Dermis blood vessel endothelial cell (primary cell): ENCODE measurements at regions not wholly inside any gene's neighbourhood (a gene's known extent, or its start where the extent isn't known, plus 50 kb on each side); places are given as distances from the start of the nearest gene placed in this dataset.
"Not testable (repeated sequence)": the region's sequence is repeated elsewhere in the genome, so short reads cannot be mapped to it uniquely, and the experiment has no call there.

Experiments used
- DNase-seq: peaks from one replicate; pipeline ENCODE4 v3.0.0; 2010

GRCh38 chr4:131137196-131137595, 2011.9 kb upstream of the PCDH10 start:
- DNase-seq = no peak

DNA sequence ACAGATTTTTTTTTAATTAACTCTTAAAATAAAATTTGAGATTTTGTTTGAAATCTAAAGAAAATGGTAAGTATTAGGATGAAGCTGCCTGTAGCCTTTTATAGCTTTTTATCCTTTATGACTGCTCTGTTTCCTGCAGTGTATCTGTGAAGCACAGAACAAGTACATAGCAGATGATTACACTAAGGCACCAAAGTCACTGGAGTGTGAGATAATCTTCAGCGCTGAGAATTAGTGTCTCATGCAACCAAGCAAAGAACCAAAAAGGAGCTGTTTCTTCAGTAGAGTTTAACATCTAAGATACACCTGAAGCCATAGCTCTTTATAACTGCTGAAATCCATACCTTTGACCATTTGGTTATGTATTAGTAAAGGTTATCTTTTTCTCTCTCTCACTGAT, 1989.8 kb upstream of the PCDH10 start:
- DNase-seq = no peak

DNA sequence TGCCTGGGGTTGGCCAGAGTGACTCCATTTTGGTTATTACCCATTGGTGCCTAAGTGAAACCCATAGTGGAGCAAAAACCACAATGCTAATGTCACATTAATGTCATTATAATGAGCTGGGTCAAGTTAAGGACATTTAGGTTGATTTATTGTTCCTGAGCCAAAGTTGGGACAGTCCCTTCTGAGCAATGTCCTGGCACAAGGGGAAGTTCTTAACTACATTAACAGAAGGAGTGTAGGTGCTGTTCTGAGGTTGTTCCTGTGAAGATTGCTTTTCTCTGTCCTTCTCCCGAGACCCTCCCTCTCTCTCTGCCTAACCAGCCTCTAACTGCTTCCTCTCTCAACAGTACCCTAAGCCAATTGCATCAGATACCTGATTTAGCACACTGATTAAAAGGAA, 1956.8 kb upstream of the PCDH10 start:
- no peak for DNase-seq

GRCh38 chr4:131207589-131207988, 1941.5 kb upstream of the PCDH10 start:
- DNase-seq = no peak

DNA sequence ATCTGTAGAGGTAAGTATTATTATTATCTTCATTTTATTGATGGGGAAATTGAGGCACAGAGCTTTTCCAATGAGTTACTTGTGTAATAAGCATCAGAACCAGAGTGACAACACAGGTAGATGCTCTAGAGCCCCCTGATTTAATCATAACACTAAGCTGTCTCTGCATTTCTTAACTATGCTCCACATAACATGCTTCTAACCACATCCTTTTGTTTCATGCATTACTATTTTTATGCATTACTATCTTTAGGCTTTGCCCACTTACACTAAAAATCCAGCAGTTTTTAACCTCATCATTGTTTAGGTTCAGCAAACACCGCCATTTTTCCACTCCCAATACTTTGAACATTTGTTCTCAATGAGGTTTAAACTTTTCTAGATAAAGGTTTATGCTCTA, 1900.8 kb upstream of the PCDH10 start:
- no peak for DNase-seq

- DNase-seq = no peak
Observed at GRCh38 chr4:131251321-131251720, 1897.8 kb upstream of the PCDH10 start.

GRCh38 chr4:131257241-131257640, 1891.9 kb upstream of the PCDH10 start:
- DNase-seq = no peak

- no peak for DNase-seq
Observed at GRCh38 chr4:131258361-131258760, 1890.7 kb upstream of the PCDH10 start.

DNA sequence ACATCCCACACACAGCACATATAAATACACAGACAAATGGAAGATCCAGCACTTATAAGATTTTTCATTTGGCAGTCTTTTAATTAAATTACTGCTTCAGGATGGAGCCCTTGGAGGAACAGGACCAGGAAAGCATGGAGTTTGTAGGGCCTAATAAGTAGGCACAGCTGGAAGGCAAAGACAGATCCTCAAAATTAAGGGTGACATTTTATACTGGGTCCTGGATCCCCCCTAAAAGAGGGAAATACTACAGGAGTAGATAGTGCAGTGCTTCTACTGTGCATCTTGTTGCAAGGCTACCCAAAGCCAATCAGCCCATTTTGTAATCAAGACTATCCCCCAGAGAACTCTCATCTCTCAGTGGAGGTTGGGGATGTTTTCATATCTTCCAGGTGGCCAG, 1860.7 kb upstream of the PCDH10 start:
- DNase-seq = no peak

DNA sequence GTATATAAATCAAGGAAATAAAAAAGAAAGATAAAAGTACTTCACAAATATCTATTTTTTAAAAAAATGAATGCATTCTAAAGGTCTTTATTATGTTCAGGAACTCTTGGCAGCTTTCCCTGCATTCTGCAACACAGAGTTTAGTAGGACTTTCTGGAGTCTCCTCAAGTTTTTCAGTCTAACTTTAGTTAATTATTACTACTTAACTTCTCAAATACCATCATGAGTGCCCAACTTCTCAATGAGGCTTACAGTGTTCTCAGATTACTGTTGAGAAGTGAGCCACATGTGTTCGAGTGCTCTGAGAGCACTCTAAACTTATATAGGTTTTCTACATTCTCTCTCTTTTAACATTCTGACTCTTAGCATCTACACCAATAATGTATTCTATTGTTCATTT, 1852.9 kb upstream of the PCDH10 start:
- DNase-seq = no peak

GRCh38 chr4:131302108-131302507, 1847.0 kb upstream of the PCDH10 start:
- no peak for DNase-seq

DNA sequence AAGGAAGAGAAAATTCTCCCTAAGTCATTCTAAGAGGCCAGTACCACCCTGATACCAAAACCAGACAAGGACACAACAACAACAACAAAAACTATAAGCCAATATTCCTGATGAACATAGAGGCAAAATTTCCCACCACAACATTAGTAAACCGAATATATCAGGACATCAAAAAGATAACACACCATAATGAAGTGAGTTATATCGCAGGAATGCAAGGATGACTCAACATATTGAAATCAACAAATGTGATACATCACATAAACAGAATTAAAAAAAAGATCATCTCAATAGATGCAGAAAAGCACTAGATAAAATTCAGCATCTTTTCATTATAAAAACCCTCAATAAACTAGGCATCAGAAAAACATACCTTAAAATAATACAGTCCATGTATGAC, 1844.4 kb upstream of the PCDH10 start:
- DNase-seq = no peak

DNA sequence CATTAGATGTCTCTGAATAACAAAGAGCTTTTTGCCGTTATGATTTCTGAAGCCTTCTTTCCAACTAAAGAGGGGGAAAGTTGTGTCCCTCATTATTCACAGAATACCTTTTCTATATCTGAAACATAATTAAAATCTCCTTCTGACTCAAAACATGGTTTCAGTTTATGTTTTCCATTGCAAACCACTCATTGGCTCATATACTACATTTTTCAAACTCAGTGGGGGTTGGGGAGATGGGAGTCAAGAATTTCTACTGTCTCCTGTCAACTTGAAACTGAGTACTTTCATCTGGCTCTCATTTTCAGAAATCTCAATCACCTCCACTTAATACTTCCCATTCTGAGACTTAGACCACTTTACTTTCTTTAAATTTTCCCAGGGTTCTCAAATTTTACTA, 1839.5 kb upstream of the PCDH10 start:
- no peak for DNase-seq

DNA sequence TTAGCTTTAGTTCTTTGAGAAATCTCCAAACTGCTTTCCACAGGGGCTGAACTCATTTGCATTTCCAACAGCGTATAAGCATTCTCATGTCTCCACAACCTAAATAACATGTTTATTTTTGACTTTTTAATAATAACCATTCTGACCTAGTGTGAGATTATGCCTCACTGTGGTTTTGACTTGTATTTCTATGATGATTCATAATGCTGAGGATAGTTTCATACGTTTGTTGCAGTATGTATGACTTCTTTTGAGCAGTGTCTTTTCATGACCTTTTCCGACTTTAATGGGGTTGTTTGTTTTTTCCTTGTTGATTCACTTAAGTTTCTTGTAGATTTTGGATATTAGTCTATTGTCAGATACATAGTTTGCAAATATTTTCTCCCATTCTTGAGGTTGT, 1833.0 kb upstream of the PCDH10 start:
- no peak for DNase-seq

- no peak for DNase-seq
Observed at GRCh38 chr4:131337936-131338335, 1811.2 kb upstream of the PCDH10 start.

DNA sequence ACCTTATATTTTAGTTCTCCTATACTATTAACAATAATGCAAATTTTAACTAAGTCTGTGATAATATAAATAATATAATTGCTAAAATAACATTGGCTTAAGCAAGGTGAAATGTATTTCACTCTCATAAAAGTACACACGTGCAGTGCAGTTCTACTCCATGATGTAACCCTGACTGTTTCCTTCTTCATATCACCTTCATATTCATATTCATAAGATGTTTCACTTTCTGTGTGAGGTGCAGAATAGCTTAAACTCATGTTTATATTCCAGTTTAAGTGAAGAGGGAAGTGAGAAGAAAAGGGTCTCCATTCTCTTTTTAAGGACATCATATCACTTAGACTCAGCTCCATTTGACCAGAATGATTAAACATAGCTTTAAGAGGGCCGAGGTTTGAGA, 1810.0 kb upstream of the PCDH10 start:
- DNase-seq = no peak

DNA sequence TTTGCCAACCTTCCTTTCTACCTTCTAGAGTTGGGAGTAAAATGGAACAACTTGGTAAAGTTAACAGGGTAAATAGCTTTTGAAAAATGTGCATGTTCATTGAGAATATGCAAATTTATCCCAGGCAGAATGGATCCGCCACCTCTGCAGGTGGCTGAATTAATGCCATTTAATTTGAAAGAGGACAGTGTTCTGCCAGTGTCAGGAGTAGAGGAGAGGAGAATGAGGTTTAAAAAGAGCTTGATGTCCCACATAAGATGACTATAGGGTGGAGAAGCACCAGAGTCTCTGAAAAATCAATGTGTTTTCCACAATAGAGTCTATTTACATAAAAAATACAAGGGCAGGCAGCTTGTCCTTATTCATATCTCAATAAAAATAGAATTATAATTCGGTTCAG, 1804.3 kb upstream of the PCDH10 start:
- no peak for DNase-seq

DNA sequence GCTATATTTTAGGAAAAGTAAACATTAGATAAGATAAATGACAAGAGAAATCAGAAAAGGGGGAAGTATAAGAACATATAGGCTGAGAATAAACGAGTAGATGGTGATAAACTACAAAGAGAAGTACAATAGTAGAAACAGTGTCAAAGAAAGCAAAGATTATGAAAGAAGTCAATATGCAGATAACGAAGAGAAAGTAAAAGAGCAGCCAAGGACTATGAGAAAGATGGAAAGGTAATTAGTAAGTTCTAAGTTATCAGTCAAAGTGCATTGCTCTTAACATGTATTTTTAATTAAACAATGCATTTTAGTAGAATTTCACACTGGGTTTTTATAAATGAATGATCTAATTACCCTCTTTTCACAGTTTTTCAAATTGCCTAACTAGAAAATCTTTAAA, 1801.3 kb upstream of the PCDH10 start:
- no peak for DNase-seq

GRCh38 chr4:131348263-131348662, 1800.8 kb upstream of the PCDH10 start:
- DNase-seq = no peak

DNA sequence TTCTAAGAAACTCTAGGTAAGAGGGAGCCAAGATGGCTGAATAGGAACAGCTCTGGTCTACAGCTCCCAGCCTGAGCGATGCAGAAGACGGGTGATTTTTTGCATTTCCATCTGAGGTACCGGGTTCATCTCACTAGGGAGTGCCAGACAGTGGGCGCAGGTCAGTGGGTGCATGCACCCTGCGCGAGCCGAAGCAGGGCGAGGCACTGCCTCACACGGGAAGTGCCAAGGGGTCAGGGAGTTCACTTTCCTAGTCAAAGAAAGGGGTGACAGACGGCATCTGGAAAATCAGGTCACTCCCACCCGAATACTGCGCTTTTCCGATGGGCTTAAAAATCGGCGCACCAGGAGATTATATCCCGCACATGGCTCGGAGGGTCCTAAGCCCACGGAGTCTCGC, 1796.7 kb upstream of the PCDH10 start:
- DNase-seq = not testable (repeated sequence)

- DNase-seq = no peak
Observed at GRCh38 chr4:131366714-131367113, 1782.4 kb upstream of the PCDH10 start.

DNA sequence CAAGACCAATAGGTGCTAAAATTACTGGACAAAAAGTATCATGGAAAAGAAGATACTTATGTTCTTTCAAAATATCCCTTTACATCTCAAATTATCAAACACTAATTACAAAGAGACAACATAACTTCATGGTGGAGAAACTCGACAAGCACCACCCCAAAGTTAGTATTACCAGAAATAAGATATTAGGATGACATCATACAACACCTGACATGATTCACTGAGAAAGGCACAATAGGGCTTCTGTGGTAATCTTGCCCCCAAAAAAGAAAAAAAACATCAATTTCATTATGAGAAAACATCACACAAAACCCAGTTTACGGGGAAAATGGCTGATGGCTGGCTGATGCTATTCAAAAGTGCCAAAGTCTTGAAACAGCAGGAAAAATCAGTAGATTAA, 1781.7 kb upstream of the PCDH10 start:
- DNase-seq = no peak

DNA sequence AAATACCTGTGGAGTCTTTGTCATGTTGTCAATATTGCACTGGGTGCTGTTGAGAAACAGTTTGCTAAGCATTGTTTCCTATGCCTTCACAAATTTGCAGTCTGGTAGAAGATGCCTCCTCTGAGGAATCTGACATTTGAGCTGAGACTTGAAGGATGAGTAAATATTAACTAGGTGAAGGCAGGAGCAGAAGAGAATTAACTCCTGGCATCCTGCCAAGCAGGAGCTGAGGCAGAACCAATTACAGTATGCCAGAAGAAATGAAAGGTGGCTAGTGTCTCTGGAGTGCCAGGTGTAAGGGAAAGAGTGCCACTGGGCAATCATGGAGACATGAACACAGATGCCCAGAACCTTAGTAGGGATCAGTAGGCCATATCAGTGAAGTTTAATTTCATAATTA, 1778.2 kb upstream of the PCDH10 start:
- no peak for DNase-seq

GRCh38 chr4:131381055-131381454, 1768.0 kb upstream of the PCDH10 start:
- DNase-seq = no peak

- DNase-seq = no peak
Observed at GRCh38 chr4:131382839-131383238, 1766.3 kb upstream of the PCDH10 start.

GRCh38 chr4:131388277-131388676, 1760.8 kb upstream of the PCDH10 start:
- DNase-seq = no peak
